Uterus (tissue), 2 donors: ENCODE measurements at regions not wholly inside any gene's neighbourhood (a gene's known extent, or its start where the extent isn't known, plus 50 kb on each side); places are given as distances from the start of the nearest gene placed in this dataset.

Experiments
- CTCF ChIP-seq, 4 experiments: fragments of 200-600 bp in 2 of 4; fragments of 450-650 bp in 2 of 4; sonication (generic) in 2 of 4; IDR thresholded peaks; one replicate each; pipeline ENCODE4 v1.5.1; 2016 to 2019; ENCODE audit warnings: antibody characterized with exemption in 4 of 4, mild to moderate bottlenecking in 2 of 4, moderate library complexity in 1 of 4
- POLR2A ChIP-seq, 2 donors: fragments of 450-650 bp; IDR thresholded peaks; one replicate each; pipeline ENCODE4 v1.6.1; 2016; ENCODE audit warnings: antibody characterized with exemption in 2 of 2, mild to moderate bottlenecking in 1 of 2, moderate library complexity in 1 of 2

- TF ChIP-seq CTCF (IDR thresholded peaks at IDR 0.05) (no peak), POLR2A (IDR thresholded peaks at IDR 0.05) (no peak)
Measured at GRCh38 chr3:150255826-150256225, 152.3 kb upstream of the TSC22D2 start.
